Smooth muscle cell (in vitro differentiated cells): ENCODE measurements at regions not wholly inside any gene's neighbourhood (a gene's known extent, or its start where the extent isn't known, plus 50 kb on each side); places are given as distances from the start of the nearest gene placed in this dataset.

Experiments
- DNase-seq: peaks from one replicate; lab custom pipeline; 2025; ENCODE audit not compliant: unreplicated experiment; lab: John Stamatoyannopoulos, UW
- H2AFZ ChIP-seq: fragments of 200-600 bp; sonication (generic); 2 replicates; pipeline ENCODE4 v1.6.0; 2016; ENCODE audit warnings: antibody characterized with exemption, low read depth, mild to moderate bottlenecking
- H3F3A ChIP-seq: fragments of 200-600 bp; sonication (generic); 2 replicates; pipeline ENCODE4 v1.6.0; 2017; ENCODE audit warnings: antibody characterized with exemption, low read depth
- H3K27ac ChIP-seq: fragments of 200-600 bp; sonication (generic); 2 replicates; pipeline ENCODE4 v1.5.1; 2016; ENCODE audit warnings: low read depth, mild to moderate bottlenecking
- H3K27me3 ChIP-seq: fragments of 200-600 bp; sonication (generic); 2 replicates; pipeline ENCODE4 v1.6.1; 2016; ENCODE audit warnings: low read depth, mild to moderate bottlenecking
- H3K36me3 ChIP-seq: fragments of 200-600 bp; sonication (generic); 2 replicates; pipeline ENCODE4 v1.5.1; 2016; ENCODE audit warnings: low read depth
- H3K4me1 ChIP-seq: fragments of 200-600 bp; sonication (generic); 2 replicates; pipeline ENCODE4 v1.5.1; 2016; ENCODE audit warnings: low read depth
- H3K4me2 ChIP-seq: fragments of 200-600 bp; sonication (generic); 2 replicates; pipeline ENCODE4 v1.6.0; 2016; ENCODE audit warnings: mild to moderate bottlenecking
- H3K4me3 ChIP-seq: fragments of 200-600 bp; sonication (generic); 2 replicates; pipeline ENCODE4 v1.5.1; 2016; ENCODE audit warnings: mild to moderate bottlenecking
- H3K79me2 ChIP-seq: fragments of 200-600 bp; sonication (generic); 2 replicates; pipeline ENCODE4 v1.6.0; 2016; ENCODE audit warnings: low read depth, mild to moderate bottlenecking
- H3K9ac ChIP-seq: fragments of 200-600 bp; sonication (generic); 2 replicates; pipeline ENCODE4 v1.6.0; 2016; ENCODE audit warnings: low read depth
- H3K9me3 ChIP-seq: fragments of 200-600 bp; sonication (generic); replicated peaks from 2 replicates; pipeline ENCODE4 v1.5.1; 2016; ENCODE audit warnings: low read depth
- H4K20me1 ChIP-seq: fragments of 200-600 bp; sonication (generic); 2 replicates; pipeline ENCODE4 v1.6.0; 2016; ENCODE audit warnings: low read depth
- WGBS: methylation state at CpG from one replicate; pipeline ENCODE4 v1.1.7; 2016; ENCODE audit warnings: low lambda C conversion rate; 5-methylcytosine and 5-hydroxymethylcytosine counted together
- TF ChIP-seq, protein P1 (sequence below): fragments of 200-600 bp; sonication (generic); IDR thresholded peaks from 2 replicates; pipeline ENCODE4 v1.5.1; 2017; ENCODE audit warnings: borderline replicate concordance, mild to moderate bottlenecking, antibody characterized with exemption; ENCODE audit not compliant: insufficient read depth, poor library complexity, severe bottlenecking

GRCh38 chr7:38054199-38054598, 123.8 kb upstream of the STARD3NL start:
- no peaks in the 10 kb centered on the region for H3K36me3 ChIP-seq
- H3K27me3 ChIP-seq, result peaks cover 9% of the 10 kb centered on the region
- no peaks in the 10 kb centered on the region for H3K4me1 ChIP-seq
- no peaks in the 10 kb centered on the region for H3F3A ChIP-seq
- H3K4me2 ChIP-seq, result no peak overlapping the region
- H4K20me1 ChIP-seq, result no peaks in the 10 kb centered on the region
- H3K27ac ChIP-seq, result no peak overlapping the region
- H3K79me2 ChIP-seq, result no peaks in the 10 kb centered on the region
- 97% methylated on average over 3 of the region's 3 CpGs for WGBS
- no peaks in the 10 kb centered on the region for H3K9me3 ChIP-seq
- no peak overlapping the region for H3K4me3 ChIP-seq
- TF ChIP-seq, protein P1, sequence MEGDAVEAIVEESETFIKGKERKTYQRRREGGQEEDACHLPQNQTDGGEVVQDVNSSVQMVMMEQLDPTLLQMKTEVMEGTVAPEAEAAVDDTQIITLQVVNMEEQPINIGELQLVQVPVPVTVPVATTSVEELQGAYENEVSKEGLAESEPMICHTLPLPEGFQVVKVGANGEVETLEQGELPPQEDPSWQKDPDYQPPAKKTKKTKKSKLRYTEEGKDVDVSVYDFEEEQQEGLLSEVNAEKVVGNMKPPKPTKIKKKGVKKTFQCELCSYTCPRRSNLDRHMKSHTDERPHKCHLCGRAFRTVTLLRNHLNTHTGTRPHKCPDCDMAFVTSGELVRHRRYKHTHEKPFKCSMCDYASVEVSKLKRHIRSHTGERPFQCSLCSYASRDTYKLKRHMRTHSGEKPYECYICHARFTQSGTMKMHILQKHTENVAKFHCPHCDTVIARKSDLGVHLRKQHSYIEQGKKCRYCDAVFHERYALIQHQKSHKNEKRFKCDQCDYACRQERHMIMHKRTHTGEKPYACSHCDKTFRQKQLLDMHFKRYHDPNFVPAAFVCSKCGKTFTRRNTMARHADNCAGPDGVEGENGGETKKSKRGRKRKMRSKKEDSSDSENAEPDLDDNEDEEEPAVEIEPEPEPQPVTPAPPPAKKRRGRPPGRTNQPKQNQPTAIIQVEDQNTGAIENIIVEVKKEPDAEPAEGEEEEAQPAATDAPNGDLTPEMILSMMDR, result no peak
- H2AFZ ChIP-seq, result no peak overlapping the region
- no peak for DNase-seq
- no peak overlapping the region for H3K9ac ChIP-seq

GRCh38 chr7:38057829-38058228, 120.2 kb upstream of the STARD3NL start:
- Histone ChIP-seq H3K4me3 (no peak overlapping the region), H3K9ac (no peak overlapping the region), H3K9me3 (no peaks in the 10 kb centered on the region), H3K27me3 (peaks cover 21% of the 10 kb centered on the region), H4K20me1 (no peaks in the 10 kb centered on the region), H3F3A (no peaks in the 10 kb centered on the region), H3K27ac (no peak overlapping the region), H3K4me1 (no peaks in the 10 kb centered on the region), H3K4me2 (no peak overlapping the region), H2AFZ (no peak overlapping the region), H3K36me3 (no peaks in the 10 kb centered on the region), H3K79me2 (no peaks in the 10 kb centered on the region)
- DNase-seq, result no peak
- TF ChIP-seq, protein P1, result no peak
- whole genome bisulfite sequencing, result 82% methylated on average over 4 of the region's 4 CpGs

GRCh38 chr7:38060116-38060515, 117.9 kb upstream of the STARD3NL start:
- no peaks in the 10 kb centered on the region for H3K4me1 ChIP-seq
- no peaks in the 10 kb centered on the region for H3K79me2 ChIP-seq
- H4K20me1 ChIP-seq, result no peaks in the 10 kb centered on the region
- 85% methylated on average over 4 of the region's 4 CpGs for WGBS
- H3K36me3 ChIP-seq, result no peaks in the 10 kb centered on the region
- H2AFZ ChIP-seq, result no peak overlapping the region
- no peak overlapping the region for H3K4me2 ChIP-seq
- H3K9me3 ChIP-seq, result no peaks in the 10 kb centered on the region
- no peak overlapping the region for H3K4me3 ChIP-seq
- H3K9ac ChIP-seq, result no peak overlapping the region
- no peaks in the 10 kb centered on the region for H3F3A ChIP-seq
- TF ChIP-seq, protein P1, result no peak
- H3K27ac ChIP-seq, result no peak overlapping the region
- H3K27me3 ChIP-seq, result peaks cover 29% of the 10 kb centered on the region
- DNase-seq, result no peak

DNA sequence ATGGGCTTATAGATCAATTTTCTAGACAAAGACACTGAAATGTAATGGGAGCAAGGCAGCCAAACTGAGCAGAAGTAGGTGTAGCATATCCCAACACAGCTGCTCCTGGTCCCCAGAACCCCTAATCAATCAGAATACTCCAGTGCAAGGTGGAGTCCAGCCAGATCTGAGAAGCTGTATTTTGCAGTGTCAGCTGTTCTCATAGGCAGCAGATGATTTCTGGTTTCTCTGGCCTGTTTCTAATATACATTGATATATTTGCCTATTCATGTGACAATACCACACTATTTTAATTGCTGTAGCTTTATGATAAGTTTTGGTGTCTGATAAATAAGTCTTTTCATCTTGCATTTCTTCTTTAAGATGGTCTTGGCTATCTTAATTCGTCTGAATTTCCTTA, 117.4 kb upstream of the STARD3NL start:
- Histone ChIP-seq H2AFZ (no peak overlapping the region), H3K36me3 (no peaks in the 10 kb centered on the region), H3K4me1 (no peaks in the 10 kb centered on the region), H3K27ac (no peak overlapping the region), H3K79me2 (no peaks in the 10 kb centered on the region), H3K27me3 (peaks cover 29% of the 10 kb centered on the region), H4K20me1 (no peaks in the 10 kb centered on the region), H3K4me2 (no peak overlapping the region), H3K9ac (no peak overlapping the region), H3K9me3 (no peaks in the 10 kb centered on the region), H3K4me3 (no peak overlapping the region), H3F3A (no peaks in the 10 kb centered on the region)
- TF ChIP-seq, protein P1, result no peak
- 89% methylated on average over 1 of the region's 1 CpG for WGBS
- DNase-seq, result no peak
